CD14-positive monocyte (primary cell): ENCODE measurements at regions not wholly inside any gene's neighbourhood (a gene's known extent, or its start where the extent isn't known, plus 50 kb on each side); places are given as distances from the start of the nearest gene placed in this dataset.

Experiments
- DNase-seq, 3 donors: peaks; one replicate each; pipeline ENCODE4 v3.0.0-alpha.2; 2011 to 2022
- H2AFZ ChIP-seq: 2 replicates; pipeline ENCODE4 v1.6.0; 2012; ENCODE audit warnings: mild to moderate bottlenecking, low read depth, low read length, inconsistent platforms; ENCODE audit not compliant: insufficient read depth, poor library complexity, severe bottlenecking
- H3K27ac ChIP-seq, 2 donors: 1 replicate in 1 of 2; 2 replicates in 1 of 2; pipeline ENCODE4 v1.5.1; 2012 to 2013; ENCODE audit warnings: low read length in 2 of 2, control low read depth in 1 of 2, inconsistent platforms in 1 of 2, low read depth in 1 of 2, mild to moderate bottlenecking in 1 of 2
- H3K27me3 ChIP-seq, 2 donors: one replicate each; pipeline versions ENCODE4 v1.6.0 to v1.6.1; 2011 to 2013; ENCODE audit warnings: low read length in 2 of 2; ENCODE audit not compliant: control insufficient read depth in 2 of 2, insufficient read depth in 2 of 2
- H3K36me3 ChIP-seq, 2 donors: replicated peaks in 1 of 2; 1 replicate in 1 of 2; 2 replicates in 1 of 2; pipeline versions ENCODE4 v1.5.1 to v1.6.1; 2012 to 2013; ENCODE audit warnings: low read length in 2 of 2, control low read depth in 1 of 2, inconsistent platforms in 1 of 2, mild to moderate bottlenecking in 1 of 2; ENCODE audit not compliant: insufficient read depth in 2 of 2, control insufficient read depth in 1 of 2
- H3K4me1 ChIP-seq, 2 donors: 1 replicate in 1 of 2; 2 replicates in 1 of 2; pipeline versions ENCODE4 v1.5.1 to v1.6.1; 2012 to 2013; ENCODE audit warnings: low read length in 2 of 2, control low read depth in 1 of 2, inconsistent platforms in 1 of 2, mild to moderate bottlenecking in 1 of 2, moderate library complexity in 1 of 2; ENCODE audit not compliant: insufficient read depth in 2 of 2, control insufficient read depth in 1 of 2
- H3K4me2 ChIP-seq: replicated peaks from 2 replicates; pipeline ENCODE3; 2012; ENCODE audit warnings: low read length, moderate library complexity, mild to moderate bottlenecking; ENCODE audit not compliant: poor library complexity, severe bottlenecking; ENCODE audit errors: extremely low read depth
- H3K4me3 ChIP-seq, 3 experiments: fragments of 200-600 bp in 1 of 3; sonication (generic) in 1 of 3; replicated peaks in 1 of 3; 1 replicate in 2 of 3; 2 replicates in 1 of 3; pipeline ENCODE4 v1.5.1; 2011 to 2013; ENCODE audit warnings: low read length in 3 of 3, mild to moderate bottlenecking in 3 of 3, control low read depth in 2 of 3, low read depth in 2 of 3, inconsistent platforms in 1 of 3, moderate library complexity in 1 of 3
- H3K79me2 ChIP-seq: 2 replicates; pipeline ENCODE4 v1.6.0; 2012; ENCODE audit warnings: mild to moderate bottlenecking, control low read depth, inconsistent platforms, low read length, moderate library complexity; ENCODE audit not compliant: insufficient read depth
- H3K9ac ChIP-seq: 2 replicates; pipeline ENCODE4 v1.6.0; 2017; ENCODE audit warnings: low read length, mild to moderate bottlenecking; ENCODE audit not compliant: insufficient read depth, poor library complexity, severe bottlenecking
- H3K9me3 ChIP-seq, 2 donors: replicated peaks in 1 of 2; 1 replicate in 1 of 2; 2 replicates in 1 of 2; pipeline versions ENCODE4 v1.5.1 to v1.6.1; 2012 to 2013; ENCODE audit warnings: low read length in 2 of 2, control low read depth in 1 of 2; ENCODE audit not compliant: control insufficient read depth in 1 of 2, insufficient read depth in 1 of 2
- H4K20me1 ChIP-seq: 2 replicates; pipeline ENCODE4 v1.6.0; 2012; ENCODE audit warnings: mild to moderate bottlenecking, low read length, control low read depth, moderate library complexity; ENCODE audit not compliant: insufficient read depth
- H3K27ac Mint-ChIP-seq, 7 donors: one replicate each; pipeline ENCODE4 v1.8.0; 2020; ENCODE audit warnings: mild to moderate bottlenecking in 7 of 7, mixed read lengths in 7 of 7, moderate library complexity in 6 of 7, inconsistent platforms in 2 of 7
- H3K27me3 Mint-ChIP-seq, 3 donors: one replicate each; pipeline ENCODE4 v1.8.0; 2021 to 2022; ENCODE audit warnings: low read depth in 3 of 3, mild to moderate bottlenecking in 3 of 3, mixed read lengths in 3 of 3, moderate library complexity in 3 of 3, inconsistent platforms in 1 of 3
- H3K36me3 Mint-ChIP-seq, 2 donors: one replicate each; pipeline ENCODE4 v1.8.0; 2020; ENCODE audit warnings: mixed read lengths in 2 of 2, inconsistent platforms in 1 of 2, mild to moderate bottlenecking in 1 of 2
- H3K4me1 Mint-ChIP-seq: one replicate; pipeline ENCODE4 v1.8.0; 2020; ENCODE audit warnings: mild to moderate bottlenecking, mixed read lengths
- H3K4me3 Mint-ChIP-seq, 2 donors: one replicate each; pipeline ENCODE4 v1.8.0; 2020; ENCODE audit warnings: mild to moderate bottlenecking in 2 of 2, mixed read lengths in 2 of 2, moderate library complexity in 1 of 2
- H3K9me3 Mint-ChIP-seq, 7 donors: one replicate each; pipeline ENCODE4 v1.8.0; 2020 to 2022; ENCODE audit warnings: mixed read lengths in 7 of 7, mild to moderate bottlenecking in 6 of 7, moderate library complexity in 6 of 7, inconsistent platforms in 2 of 7
- CTCF ChIP-seq: fragments of 200-600 bp; IDR thresholded peaks from one replicate; pipeline ENCODE4 v1.8.0; 2022; ENCODE audit warnings: antibody characterized with exemption, mild to moderate bottlenecking
- WGBS: methylation state at CpG from one replicate; pipeline ENCODE4 v1.1.5; 2013; ENCODE audit warnings: missing lambda C conversion rate; ENCODE audit not compliant: insufficient coverage; 5-methylcytosine and 5-hydroxymethylcytosine counted together
- intact Hi-C, 2 donors: fragments of 100-400 bp; cut with micrococcal nuclease; formaldehyde crosslinking; loops; one replicate each; pipeline versions ENCODE4 v1.15.0 to v1.15.1; 2023

GRCh38 chr3:148218222-148218621 is 479.5 kb upstream of the AGTR1 start:
- H3K9me3 Mint-ChIP-seq: no peaks in the 10 kb centered on the region
- H3K4me3 ChIP-seq: no peak overlapping the region
- H3K36me3 Mint-ChIP-seq: no peaks in the 10 kb centered on the region
- DNase-seq: no peak
- H3K36me3 ChIP-seq: no peaks in the 10 kb centered on the region
- H4K20me1 ChIP-seq: no peaks in the 10 kb centered on the region
- no peak overlapping the region for H3K9ac ChIP-seq
- 53% methylated on average over 3 of the region's 3 CpGs for WGBS
- H3K4me1 Mint-ChIP-seq: no peaks in the 10 kb centered on the region
- intact Hi-C loops: no loop called here
- H3K4me1 ChIP-seq: no peaks in the 10 kb centered on the region
- no peaks in the 10 kb centered on the region for H3K9me3 ChIP-seq
- no peaks in the 10 kb centered on the region for H3K79me2 ChIP-seq
- no peak overlapping the region for H3K27ac Mint-ChIP-seq
- no peaks in the 10 kb centered on the region for H3K27me3 Mint-ChIP-seq
- H3K4me2 ChIP-seq: no peak overlapping the region
- H3K4me3 Mint-ChIP-seq: no peak overlapping the region
- no peak overlapping the region for H2AFZ ChIP-seq
- no peak overlapping the region for H3K27ac ChIP-seq
- H3K27me3 ChIP-seq: no peaks in the 10 kb centered on the region
- TF ChIP-seq CTCF: no peak

GRCh38 chr3:148219999-148220398 is 477.7 kb upstream of the AGTR1 start:
- H3K9me3 ChIP-seq: no peaks in the 10 kb centered on the region
- H3K36me3 Mint-ChIP-seq: no peaks in the 10 kb centered on the region
- H4K20me1 ChIP-seq: no peaks in the 10 kb centered on the region
- H2AFZ ChIP-seq: no peak overlapping the region
- no peak overlapping the region for H3K4me3 ChIP-seq
- intact Hi-C loops: no loop called here
- H3K27ac ChIP-seq: no peak overlapping the region
- no CpG with 5 or more reads among the region's 2 CpGs for WGBS
- no peak overlapping the region for H3K9ac ChIP-seq
- no peaks in the 10 kb centered on the region for H3K4me1 Mint-ChIP-seq
- no peaks in the 10 kb centered on the region for H3K27me3 Mint-ChIP-seq
- no peak for DNase-seq
- no peak overlapping the region for H3K27ac Mint-ChIP-seq
- no peak overlapping the region for H3K4me2 ChIP-seq
- H3K4me1 ChIP-seq: no peaks in the 10 kb centered on the region
- H3K27me3 ChIP-seq: no peaks in the 10 kb centered on the region
- no peaks in the 10 kb centered on the region for H3K79me2 ChIP-seq
- H3K36me3 ChIP-seq: no peaks in the 10 kb centered on the region
- peaks cover 0 to 2% (median 0%) of the 10 kb centered on the region in 7 donors for H3K9me3 Mint-ChIP-seq
- TF ChIP-seq CTCF: no peak
- H3K4me3 Mint-ChIP-seq: no peak overlapping the region
